ENCODE measurements at regions not wholly inside any gene's neighbourhood (a gene's known extent, or its start where the extent isn't known, plus 50 kb on each side); places are given as distances from the start of the nearest gene placed in this dataset.

DNA sequence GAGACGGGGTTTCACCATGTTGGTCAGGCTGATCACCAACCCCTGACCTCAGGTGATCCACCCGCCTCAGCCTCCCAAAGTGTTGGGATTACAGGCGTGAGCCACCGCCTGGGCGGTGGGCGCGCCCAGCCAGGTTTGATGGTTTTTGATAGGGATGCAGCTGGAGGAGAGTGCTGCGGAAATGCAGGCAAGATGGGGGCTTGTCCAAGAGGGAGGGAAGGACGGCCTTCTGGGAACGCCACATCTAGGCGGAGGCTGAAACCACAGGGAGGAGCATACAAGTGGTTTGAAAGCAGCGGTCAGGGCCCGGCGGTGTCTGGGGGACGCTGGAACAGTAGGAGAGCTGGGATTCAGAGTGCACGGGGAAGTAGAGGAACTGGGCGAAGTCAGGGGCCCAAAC, 134.6 kb downstream of the VRK1 start:
- Histone ChIP-seq H3K4me3 (no peak overlapping the region), H3K36me3 (peaks cover 0 to 10% (median 0%) of the 10 kb centered on the region in 3 donors), H3K27me3 (no peaks in the 10 kb centered on the region), H3K27ac (no peak overlapping the region), H3K4me1 (no peaks in the 10 kb centered on the region), H3K9me3 (peaks cover 0 to 4% (median 0%) of the 10 kb centered on the region in 4 donors)
- no peak for DNase-seq (ENCODE audit: low spot score in 2 of 2)
- TF ChIP-seq EP300 (IDR thresholded peaks at IDR 0.05), result no peak
- TF ChIP-seq POLR2A (IDR thresholded peaks at IDR 0.05), result no peak
- 95 to 98% methylated on average over 17 of the region's 17 CpGs for WGBS, 2 donors

- 48 to 54% methylated on average over 13 of the region's 13 CpGs for WGBS, 2 donors
- H3K27me3 ChIP-seq, result no peaks in the 10 kb centered on the region
- no peak overlapping the region for H3K4me3 ChIP-seq
- no peak overlapping the region for H3K27ac ChIP-seq
- DNase-seq (ENCODE audit: low spot score in 2 of 2), result no peak
- TF ChIP-seq CTCF (IDR thresholded peaks at IDR 0.05), result no peak
- H3K36me3 ChIP-seq, result peaks cover 0 to 10% (median 0%) of the 10 kb centered on the region in 3 donors
- H3K4me1 ChIP-seq, result no peaks in the 10 kb centered on the region
- no peaks in the 10 kb centered on the region for H3K9me3 ChIP-seq
Measured at GRCh38 chr14:96934638-96935330, 137.6 kb downstream of the VRK1 start.

DNA sequence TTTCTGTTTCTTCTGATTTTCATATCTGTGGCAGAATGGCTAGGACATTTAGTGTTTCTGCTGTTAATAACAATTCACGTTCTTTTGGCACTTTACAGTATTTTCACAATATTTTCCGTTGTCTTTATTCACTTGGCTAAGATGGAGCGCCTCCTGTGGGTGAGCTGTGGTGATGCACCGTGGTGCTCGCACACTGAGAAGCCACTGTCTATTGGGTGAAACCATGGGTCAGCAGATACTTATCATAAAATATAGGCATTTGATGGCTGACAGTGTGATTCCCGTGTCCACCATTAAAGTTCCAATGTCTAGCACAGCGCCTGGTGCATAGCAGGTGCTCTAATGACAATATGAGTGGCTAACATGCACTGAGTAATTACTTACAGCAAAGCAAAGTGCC, 141.8 kb downstream of the VRK1 start:
- TF ChIP-seq EP300 (IDR thresholded peaks at IDR 0.05) (no peak), CTCF (IDR thresholded peaks at IDR 0.05) (no peak), POLR2A (IDR thresholded peaks at IDR 0.05) (no peak)
- 47 to 56% methylated on average over 7 of the region's 7 CpGs for WGBS, 2 donors
- Histone ChIP-seq H3K36me3 (no peaks in the 10 kb centered on the region), H3K9me3 (no peaks in the 10 kb centered on the region), H3K27me3 (no peaks in the 10 kb centered on the region), H3K4me1 (no peaks in the 10 kb centered on the region), H3K4me3 (no peak overlapping the region), H3K27ac (no peak overlapping the region)
- no peak for DNase-seq (ENCODE audit: low spot score in 2 of 2)

DNA sequence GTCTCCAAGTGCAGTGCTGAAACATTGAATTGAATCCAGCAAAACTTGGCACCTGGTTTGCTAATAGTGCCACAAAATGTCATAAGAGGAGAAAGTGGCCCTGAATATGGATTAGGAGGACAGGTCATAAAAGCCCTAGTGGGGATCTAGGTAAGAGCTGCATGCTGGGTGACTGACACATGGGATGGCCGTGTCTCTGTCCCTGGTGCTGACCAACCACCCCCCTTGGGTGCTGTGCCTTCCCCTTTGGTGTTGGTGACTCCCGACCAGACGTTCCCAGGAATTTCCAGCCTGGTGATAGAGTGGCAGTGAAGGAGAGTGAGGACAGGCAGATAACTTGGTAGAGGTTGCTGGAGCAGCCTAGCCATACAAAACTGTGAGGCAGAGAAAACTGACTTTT, 142.8 kb downstream of the VRK1 start:
- Histone ChIP-seq H3K36me3 (no peaks in the 10 kb centered on the region), H3K27ac (no peak overlapping the region), H3K9me3 (no peaks in the 10 kb centered on the region), H3K4me3 (no peak overlapping the region), H3K27me3 (no peaks in the 10 kb centered on the region), H3K4me1 (no peaks in the 10 kb centered on the region)
- TF ChIP-seq CTCF (IDR thresholded peaks at IDR 0.05), result no peak
- TF ChIP-seq POLR2A (IDR thresholded peaks at IDR 0.05), result no peak
- TF ChIP-seq EP300 (IDR thresholded peaks at IDR 0.05), result no peak
- DNase-seq (ENCODE audit: low spot score in 2 of 2), result no peak
- WGBS, 2 donors, result 25% methylated on average over 3 of the region's 3 CpGs

DNA sequence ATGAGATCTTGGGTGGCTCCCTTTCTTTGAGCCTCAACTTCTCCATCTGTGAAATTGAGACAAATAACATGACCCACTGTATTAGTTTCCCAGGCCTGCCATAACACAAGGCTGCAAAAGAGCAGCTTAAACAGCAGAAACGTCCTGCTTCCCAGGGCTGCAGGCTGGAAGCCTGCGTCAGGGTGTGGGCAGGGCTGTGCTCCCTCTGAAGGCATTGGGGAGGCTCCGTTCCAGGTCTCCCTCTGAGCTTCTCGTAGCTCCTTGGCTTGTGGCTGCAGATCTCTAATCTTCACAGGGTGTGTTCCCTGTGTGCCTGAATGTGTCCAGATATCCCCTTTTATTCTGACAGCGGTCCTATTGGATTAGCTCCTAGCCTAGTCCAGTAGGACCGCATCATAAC, 147.1 kb downstream of the VRK1 start:
- H3K4me1 ChIP-seq, result no peaks in the 10 kb centered on the region
- H3K9me3 ChIP-seq, result no peaks in the 10 kb centered on the region
- H3K27ac ChIP-seq, result no peak overlapping the region
- WGBS, 2 donors, result 54 to 55% methylated on average over 6 of the region's 6 CpGs
- H3K36me3 ChIP-seq, result no peaks in the 10 kb centered on the region
- TF ChIP-seq POLR2A (IDR thresholded peaks at IDR 0.05) (no peak), CTCF (IDR thresholded peaks at IDR 0.05) (no peak), EP300 (IDR thresholded peaks at IDR 0.05) (no peak)
- H3K4me3 ChIP-seq, result no peak overlapping the region
- no peak for DNase-seq (ENCODE audit: low spot score in 2 of 2)
- no peaks in the 10 kb centered on the region for H3K27me3 ChIP-seq

DNA sequence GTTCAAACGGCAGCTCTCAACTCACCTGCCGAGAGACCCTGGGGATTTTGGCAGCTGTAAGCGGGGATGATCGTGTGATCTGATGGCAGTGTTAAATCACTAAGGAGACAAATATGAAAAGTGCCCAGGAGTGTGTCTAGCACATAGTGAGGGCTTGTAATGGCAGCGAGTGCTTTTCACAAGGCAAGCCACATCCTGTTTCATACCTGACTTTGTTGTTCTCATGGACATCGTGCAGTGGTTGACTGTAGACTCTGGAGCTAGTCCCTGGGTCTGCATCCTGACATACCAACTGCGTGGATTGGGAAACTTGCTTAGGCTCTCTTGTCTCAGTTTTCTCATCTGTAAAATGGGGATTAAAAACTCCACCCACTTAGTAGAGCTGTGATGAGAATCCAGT, 148.5 kb downstream of the VRK1 start:
- TF ChIP-seq EP300 (IDR thresholded peaks at IDR 0.05), result no peak
- no peak for TF ChIP-seq POLR2A (IDR thresholded peaks at IDR 0.05)
- no peak for TF ChIP-seq CTCF (IDR thresholded peaks at IDR 0.05)
- no peak overlapping the region for H3K4me3 ChIP-seq
- H3K9me3 ChIP-seq, result no peaks in the 10 kb centered on the region
- H3K27ac ChIP-seq, result no peak overlapping the region
- no peaks in the 10 kb centered on the region for H3K27me3 ChIP-seq
- no peak for DNase-seq (ENCODE audit: low spot score in 2 of 2)
- no peaks in the 10 kb centered on the region for H3K36me3 ChIP-seq
- H3K4me1 ChIP-seq, result no peaks in the 10 kb centered on the region
- WGBS, 2 donors, result 90 to 94% methylated on average over 7 of the region's 7 CpGs
